ENCODE measurements at regions not wholly inside any gene's neighbourhood (a gene's known extent, or its start where the extent isn't known, plus 50 kb on each side); places are given as distances from the start of the nearest gene placed in this dataset.

- peak in 1 of 3 experiments; percentile 47 for TF ChIP-seq CTCF (optimal IDR thresholded peaks at IDR 0.05 in 1 of 3, IDR thresholded peaks at IDR 0.05 in 1 of 3, conservative IDR thresholded peaks at IDR 0.05 in 1 of 3; ENCODE audit: extremely low read depth in 1 of 3, insufficient read depth in 2 of 3, low read length in 3 of 3)
- TF ChIP-seq EZH2 (IDR thresholded peaks at IDR 0.05; ENCODE audit: low read length), result no peak
Measured at GRCh38 chr3:40847551-40847992, 322.8 kb downstream of the ZNF621 start.

Data from keratinocyte (primary cell).